ENCODE measurements at regions not wholly inside any gene's neighbourhood (a gene's known extent, or its start where the extent isn't known, plus 50 kb on each side); places are given as distances from the start of the nearest gene placed in this dataset.

GRCh38 chr12:107853479-107853878, 79.0 kb downstream of the ASCL4 start:
- H3K9me3 Mint-ChIP-seq, result peaks cover 2% of the 10 kb centered on the region
- no peak overlapping the region for H3K9ac ChIP-seq

GRCh38 chr12:107855471-107855870, 81.0 kb downstream of the ASCL4 start:
- H3K4me3 Mint-ChIP-seq, result no peak overlapping the region
- no peaks in the 10 kb centered on the region for H3K9me3 ChIP-seq (ENCODE audit: low read depth)
- H2AFZ ChIP-seq (replicated peaks), result no peak overlapping the region
- no peaks in the 10 kb centered on the region for H3K36me3 ChIP-seq
- no peak for DNase-seq (ENCODE audit: low spot score)
- no peak overlapping the region for H3K27ac ChIP-seq
- no peaks in the 10 kb centered on the region for H4K20me1 ChIP-seq (ENCODE audit: low read depth)
- H3K79me2 ChIP-seq (ENCODE audit: low read depth), result no peaks in the 10 kb centered on the region
- H3K36me3 Mint-ChIP-seq, result no peaks in the 10 kb centered on the region
- no peaks in the 10 kb centered on the region for H3K9me3 Mint-ChIP-seq
- H3K4me2 ChIP-seq, result no peak overlapping the region
- no peaks in the 10 kb centered on the region for H3F3A ChIP-seq (ENCODE audit: low read depth)
- H3K27me3 Mint-ChIP-seq (ENCODE audit: insufficient read depth, low read depth), result peaks cover 8% of the 10 kb centered on the region
- peaks cover 88% of the 10 kb centered on the region for H3K27me3 ChIP-seq
- H3K27ac Mint-ChIP-seq, result no peak overlapping the region
- H3K9ac ChIP-seq, result no peak overlapping the region
- H3K4me1 ChIP-seq, result no peaks in the 10 kb centered on the region
- H3K4me1 Mint-ChIP-seq, result no peaks in the 10 kb centered on the region
- TF ChIP-seq EZH2 (IDR thresholded peaks at IDR 0.05), result no peak
- TF ChIP-seq CTCF (IDR thresholded peaks at IDR 0.05), result no peak
- no peak for TF ChIP-seq EZH2phosphoT487 (IDR thresholded peaks at IDR 0.05)
- H3K4me3 ChIP-seq, result no peak overlapping the region

More at GRCh38 chr12:107853479-107853878, 79.0 kb downstream of the ASCL4 start:
- H3K27ac Mint-ChIP-seq, result no peak overlapping the region
- Histone ChIP-seq H3F3A (ENCODE audit: low read depth) (no peaks in the 10 kb centered on the region), H3K4me3 (no peak overlapping the region), H3K79me2 (ENCODE audit: low read depth) (no peaks in the 10 kb centered on the region), H3K4me2 (no peak overlapping the region), H2AFZ (replicated peaks) (no peak overlapping the region), H3K4me1 (no peaks in the 10 kb centered on the region), H3K27ac (no peak overlapping the region), H3K36me3 (no peaks in the 10 kb centered on the region), H3K27me3 (peaks cover 86% of the 10 kb centered on the region), H4K20me1 (ENCODE audit: low read depth) (no peaks in the 10 kb centered on the region), H3K9me3 (ENCODE audit: low read depth) (no peaks in the 10 kb centered on the region)
- H3K4me3 Mint-ChIP-seq, result no peak overlapping the region
- no peak for TF ChIP-seq EZH2 (IDR thresholded peaks at IDR 0.05)
- TF ChIP-seq EZH2phosphoT487 (IDR thresholded peaks at IDR 0.05), result no peak
- no peak for TF ChIP-seq CTCF (IDR thresholded peaks at IDR 0.05)
- H3K4me1 Mint-ChIP-seq, result no peaks in the 10 kb centered on the region
- no peak for DNase-seq (ENCODE audit: low spot score)
- peaks cover 19% of the 10 kb centered on the region for H3K27me3 Mint-ChIP-seq (ENCODE audit: insufficient read depth, low read depth)
- H3K36me3 Mint-ChIP-seq, result no peaks in the 10 kb centered on the region

GRCh38 chr12:107856096-107856495, 81.6 kb downstream of the ASCL4 start:
- no peak overlapping the region for H3K4me3 ChIP-seq
- no peaks in the 10 kb centered on the region for H4K20me1 ChIP-seq (ENCODE audit: low read depth)
- no peaks in the 10 kb centered on the region for H3K9me3 Mint-ChIP-seq
- TF ChIP-seq EZH2phosphoT487 (IDR thresholded peaks at IDR 0.05) (no peak), CTCF (IDR thresholded peaks at IDR 0.05) (no peak), EZH2 (IDR thresholded peaks at IDR 0.05) (no peak)
- H3F3A ChIP-seq (ENCODE audit: low read depth), result no peaks in the 10 kb centered on the region
- peaks cover 12% of the 10 kb centered on the region for H3K27me3 Mint-ChIP-seq (ENCODE audit: insufficient read depth, low read depth)
- no peaks in the 10 kb centered on the region for H3K4me1 ChIP-seq
- H3K4me2 ChIP-seq, result no peak overlapping the region
- no peaks in the 10 kb centered on the region for H3K36me3 Mint-ChIP-seq
- peaks cover 90% of the 10 kb centered on the region for H3K27me3 ChIP-seq
- H3K36me3 ChIP-seq, result no peaks in the 10 kb centered on the region
- H3K27ac Mint-ChIP-seq, result no peak overlapping the region
- H3K9me3 ChIP-seq (ENCODE audit: low read depth), result no peaks in the 10 kb centered on the region
- H2AFZ ChIP-seq (replicated peaks), result no peak overlapping the region
- H3K27ac ChIP-seq, result no peak overlapping the region
- H3K4me3 Mint-ChIP-seq, result no peak overlapping the region
- DNase-seq (ENCODE audit: low spot score), result no peak
- H3K4me1 Mint-ChIP-seq, result no peaks in the 10 kb centered on the region
- no peaks in the 10 kb centered on the region for H3K79me2 ChIP-seq (ENCODE audit: low read depth)
- H3K9ac ChIP-seq, result no peak overlapping the region
